ENCODE measurements at regions not wholly inside any gene's neighbourhood (a gene's known extent, or its start where the extent isn't known, plus 50 kb on each side); places are given as distances from the start of the nearest gene placed in this dataset.
"Not testable (repeated sequence)": the region's sequence is repeated elsewhere in the genome, so short reads cannot be mapped to it uniquely, and the experiment has no call there.

- Mint-ChIP-seq H3K4me3 (ENCODE audit: unreplicated experiment) (no peak overlapping the region), H3K4me1 (ENCODE audit: unreplicated experiment) (no peaks in the 10 kb centered on the region), H3K27ac (ENCODE audit: unreplicated experiment) (no peak overlapping the region), H3K9me3 (ENCODE audit: unreplicated experiment) (no peaks in the 10 kb centered on the region), H3K36me3 (ENCODE audit: low read depth, unreplicated experiment) (no peaks in the 10 kb centered on the region), H3K27me3 (ENCODE audit: unreplicated experiment) (no peaks in the 10 kb centered on the region)
- no peak for TF ChIP-seq CTCF (IDR thresholded peaks at IDR 0.05; ENCODE audit: unreplicated experiment)
- no peak for DNase-seq (ENCODE audit: low spot score)
These were observed 194.0 kb downstream of the HTR1A start for GRCh38 chr5:63768221-63768620.

GRCh38 chr5:63760965-63761364 is 201.3 kb downstream of the HTR1A start:
- no peak overlapping the region for H3K4me3 Mint-ChIP-seq (ENCODE audit: unreplicated experiment)
- TF ChIP-seq CTCF (IDR thresholded peaks at IDR 0.05; ENCODE audit: unreplicated experiment): no peak

GRCh38 chr5:63743096-63743798 is 219.0 kb downstream of the HTR1A start:
- H3K27me3 Mint-ChIP-seq (ENCODE audit: unreplicated experiment): no peaks in the 10 kb centered on the region
- no peak for DNase-seq (ENCODE audit: low spot score)
- no peaks in the 10 kb centered on the region for H3K36me3 Mint-ChIP-seq (ENCODE audit: low read depth, unreplicated experiment)
- H3K4me3 Mint-ChIP-seq (ENCODE audit: unreplicated experiment): no peak overlapping the region
- no peaks in the 10 kb centered on the region for H3K9me3 Mint-ChIP-seq (ENCODE audit: unreplicated experiment)
- no peaks in the 10 kb centered on the region for H3K4me1 Mint-ChIP-seq (ENCODE audit: unreplicated experiment)
- no peak for TF ChIP-seq CTCF (IDR thresholded peaks at IDR 0.05; ENCODE audit: unreplicated experiment)
- H3K27ac Mint-ChIP-seq (ENCODE audit: unreplicated experiment): no peak overlapping the region

More at GRCh38 chr5:63760965-63761364, 201.3 kb downstream of the HTR1A start:
- no peak overlapping the region for H3K27ac Mint-ChIP-seq (ENCODE audit: unreplicated experiment)
- no peaks in the 10 kb centered on the region for H3K9me3 Mint-ChIP-seq (ENCODE audit: unreplicated experiment)
- no peaks in the 10 kb centered on the region for H3K27me3 Mint-ChIP-seq (ENCODE audit: unreplicated experiment)
- peaks cover 3% of the 10 kb centered on the region for H3K4me1 Mint-ChIP-seq (ENCODE audit: unreplicated experiment)
- no peak for DNase-seq (ENCODE audit: low spot score)
- H3K36me3 Mint-ChIP-seq (ENCODE audit: low read depth, unreplicated experiment): no peaks in the 10 kb centered on the region

- H3K27me3 Mint-ChIP-seq (ENCODE audit: unreplicated experiment); DNase-seq (ENCODE audit: low spot score); H3K9me3 Mint-ChIP-seq (ENCODE audit: unreplicated experiment); H3K36me3 Mint-ChIP-seq (ENCODE audit: low read depth, unreplicated experiment); H3K4me3 Mint-ChIP-seq (ENCODE audit: unreplicated experiment); H3K4me1 Mint-ChIP-seq (ENCODE audit: unreplicated experiment); H3K27ac Mint-ChIP-seq (ENCODE audit: unreplicated experiment): not testable (repeated sequence)
These were observed 229.4 kb downstream of the HTR1A start for GRCh38 chr5:63732880-63733279.

GRCh38 chr5:63727583-63727982 is 234.7 kb downstream of the HTR1A start:
- Mint-ChIP-seq H3K27me3 (ENCODE audit: unreplicated experiment) (no peaks in the 10 kb centered on the region), H3K27ac (ENCODE audit: unreplicated experiment) (no peak overlapping the region), H3K4me3 (ENCODE audit: unreplicated experiment) (no peak overlapping the region), H3K36me3 (ENCODE audit: low read depth, unreplicated experiment) (no peaks in the 10 kb centered on the region), H3K4me1 (ENCODE audit: unreplicated experiment) (no peaks in the 10 kb centered on the region), H3K9me3 (ENCODE audit: unreplicated experiment) (no peaks in the 10 kb centered on the region)
- DNase-seq (ENCODE audit: low spot score): no peak
- no peak for TF ChIP-seq CTCF (IDR thresholded peaks at IDR 0.05; ENCODE audit: unreplicated experiment)
